Suppressor macrophage treated with lipopolysaccharide for 1 hour (primary cell): ENCODE measurements at regions not wholly inside any gene's neighbourhood (a gene's known extent, or its start where the extent isn't known, plus 50 kb on each side); places are given as distances from the start of the nearest gene placed in this dataset.
A peak's percentile ranks its signal among the peaks of the same experiment; 100 is the strongest.
"Not testable (repeated sequence)": the region's sequence is repeated elsewhere in the genome, so short reads cannot be mapped to it uniquely, and the experiment has no call there.

Experiments used
- DNase-seq, 3 donors: peaks; one replicate each; pipeline ENCODE4 v3.0.0-alpha.2; 2020 to 2022

DNA sequence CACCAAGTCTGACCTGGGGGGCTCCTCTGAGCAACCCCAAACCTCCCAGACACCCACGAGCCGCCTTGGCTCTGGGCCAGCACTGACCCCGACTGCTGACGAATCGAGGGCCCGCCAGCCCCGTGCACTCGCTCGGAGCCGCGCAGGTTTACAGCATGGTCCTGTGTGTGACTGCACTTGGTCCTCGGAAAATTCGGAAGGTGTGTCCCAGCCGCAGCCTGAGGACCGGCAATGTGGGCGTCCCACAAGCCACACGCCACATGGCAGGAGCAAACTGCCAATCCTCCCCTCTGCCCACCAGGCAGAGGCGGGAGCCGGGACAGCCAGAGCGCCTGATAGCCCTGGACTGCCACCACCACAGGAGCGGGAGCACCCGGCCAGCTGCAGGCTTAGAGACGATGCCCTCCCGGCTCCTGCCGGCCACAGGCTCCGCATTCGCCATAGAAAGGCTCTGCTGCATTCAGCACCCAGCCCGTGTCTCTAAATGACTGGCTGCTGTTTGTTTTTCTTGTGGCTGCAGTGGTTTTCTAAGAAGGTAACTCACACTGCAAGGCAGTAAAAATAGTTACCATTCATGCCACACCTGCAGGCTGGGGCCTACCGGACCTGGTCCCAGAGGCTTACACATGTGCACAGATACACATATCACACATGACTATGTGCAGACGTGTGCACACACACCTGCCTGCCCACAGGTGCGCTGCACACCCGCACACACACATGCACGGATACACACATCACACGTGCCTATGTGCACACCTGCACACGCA, 5415.3 kb upstream of the TPTE start:
- not testable (repeated sequence) for DNase-seq

GRCh38 chr21:5106767-5107464, 5414.5 kb upstream of the TPTE start:
- not testable (repeated sequence) for DNase-seq

GRCh38 chr21:5107637-5108036, 5413.7 kb upstream of the TPTE start:
- not testable (repeated sequence) for DNase-seq

GRCh38 chr21:5108048-5108775, 5413.2 kb upstream of the TPTE start:
- DNase-seq, result not testable (repeated sequence)

GRCh38 chr21:5111197-5111596, 5410.2 kb upstream of the TPTE start:
- not testable (repeated sequence) for DNase-seq

GRCh38 chr21:5113092-5113491, 5408.3 kb upstream of the TPTE start:
- DNase-seq, result not testable (repeated sequence)

GRCh38 chr21:5114468-5114867, 5406.9 kb upstream of the TPTE start:
- not testable (repeated sequence) for DNase-seq

- not testable (repeated sequence) for DNase-seq
These were observed 5406.3 kb upstream of the TPTE start for GRCh38 chr21:5114893-5115645.

GRCh38 chr21:5115646-5116343, 5405.6 kb upstream of the TPTE start:
- peak; percentile 18 to 52 (median 44) for DNase-seq

GRCh38 chr21:5116344-5117123, 5404.8 kb upstream of the TPTE start:
- not testable (repeated sequence) for DNase-seq

GRCh38 chr21:5117135-5117534, 5404.2 kb upstream of the TPTE start:
- DNase-seq, result not testable (repeated sequence)

- DNase-seq, result not testable (repeated sequence)
These were observed 5403.6 kb upstream of the TPTE start for GRCh38 chr21:5117666-5118295.

GRCh38 chr21:5118296-5118679, 5403.1 kb upstream of the TPTE start:
- DNase-seq, result not testable (repeated sequence)

GRCh38 chr21:5119179-5119578, 5402.2 kb upstream of the TPTE start:
- DNase-seq, result not testable (repeated sequence)

DNA sequence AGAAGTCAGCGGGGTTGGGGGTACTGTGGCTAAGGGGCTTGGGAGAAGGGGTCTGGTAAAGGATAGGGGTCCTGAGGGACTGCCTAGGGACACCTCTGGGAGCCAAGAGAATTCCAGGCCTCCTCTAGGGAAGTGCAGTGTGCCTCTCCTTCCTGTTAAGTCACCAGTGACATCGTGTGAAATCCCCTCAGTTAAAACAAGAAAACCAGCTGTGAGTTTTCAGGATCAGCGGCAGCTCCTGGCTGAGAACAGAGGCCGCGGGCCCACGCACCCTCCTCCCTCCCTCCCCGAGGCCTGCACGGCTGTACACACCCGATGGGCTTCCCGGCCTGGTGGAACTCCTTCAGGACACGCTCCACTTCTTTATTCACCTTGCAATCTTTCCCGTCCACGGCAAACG, 5400.0 kb upstream of the TPTE start:
- DNase-seq, result peak; percentile 44 to 67 (median 59)

DNA sequence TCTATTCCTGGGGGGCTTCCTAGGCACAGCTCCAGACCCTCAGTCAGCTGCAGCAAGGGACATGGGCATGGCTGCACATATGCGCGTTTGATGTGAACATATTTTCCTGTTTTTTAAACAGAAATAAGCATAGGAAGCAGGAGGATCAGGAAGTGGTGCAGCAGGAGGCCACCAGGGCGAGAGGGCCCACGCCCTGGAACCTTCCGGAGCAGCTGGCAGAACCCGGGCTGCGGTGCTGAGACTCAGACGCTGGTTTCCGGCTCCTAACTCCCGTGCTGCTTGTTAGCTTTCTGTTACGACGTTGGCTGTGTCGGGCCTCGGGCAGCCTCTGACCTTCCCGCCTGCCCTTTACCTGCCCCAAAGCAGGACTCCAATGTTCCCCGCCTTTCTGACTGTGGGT, 5399.5 kb upstream of the TPTE start:
- DNase-seq, result not testable (repeated sequence)

DNA sequence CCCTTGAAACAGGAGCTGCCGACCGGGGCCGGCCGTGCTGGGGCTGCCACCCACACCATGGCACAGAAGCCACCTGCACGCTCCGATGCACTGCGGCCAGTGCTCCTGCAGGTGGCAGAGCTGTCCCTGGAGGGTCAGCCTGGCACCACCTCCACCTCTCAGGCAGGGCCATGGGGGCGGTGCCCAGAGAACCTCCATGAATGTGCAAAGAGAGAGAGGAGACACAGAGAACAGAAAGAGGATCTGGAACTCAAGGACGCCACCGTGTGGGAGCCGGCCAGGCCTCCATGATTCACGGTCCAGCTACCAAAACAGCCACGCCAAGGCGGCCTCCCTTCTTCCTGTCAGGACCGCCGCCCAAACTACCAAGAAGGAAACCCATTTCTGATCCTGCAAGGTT, 5397.7 kb upstream of the TPTE start:
- DNase-seq, result not testable (repeated sequence)

GRCh38 chr21:5128261-5128660, 5393.1 kb upstream of the TPTE start:
- peak; percentile 94 for DNase-seq

- DNase-seq, result not testable (repeated sequence)
These were observed 5387.6 kb upstream of the TPTE start for GRCh38 chr21:5133824-5134223.

DNA sequence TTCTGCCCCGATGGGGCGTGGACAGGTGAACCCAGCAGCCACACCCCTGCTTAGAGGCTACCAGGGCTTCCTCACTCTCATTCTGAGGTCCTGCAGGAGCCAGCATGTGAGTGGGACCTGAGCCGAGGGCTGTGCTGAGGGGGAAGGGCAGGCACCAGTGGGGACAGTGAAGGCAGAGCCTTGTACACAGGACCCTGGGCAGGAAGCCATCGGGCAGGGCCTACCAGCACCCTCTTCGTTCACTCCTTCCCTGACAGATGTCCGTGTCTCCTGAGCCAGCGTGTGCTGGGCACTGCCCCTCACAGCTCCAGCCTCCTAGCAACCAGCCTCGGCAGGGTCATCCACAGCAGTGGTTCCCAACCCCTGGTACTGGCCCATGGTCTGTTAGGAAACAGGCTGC, 5385.0 kb upstream of the TPTE start:
- not testable (repeated sequence) for DNase-seq

GRCh38 chr21:5137006-5137405, 5384.4 kb upstream of the TPTE start:
- DNase-seq, result not testable (repeated sequence)
